H1 (cell line): ENCODE measurements at regions not wholly inside any gene's neighbourhood (a gene's known extent, or its start where the extent isn't known, plus 50 kb on each side); places are given as distances from the start of the nearest gene placed in this dataset.

Experiments
- CTCF ChIA-PET: fragments of 300-600 bp; sonication (Branson Sonifier 250); formaldehyde crosslinking; loops from one replicate; lab custom pipeline; 2021; ENCODE audit not compliant: partially characterized antibody; lab: Charles Lee
- POLR2A ChIA-PET: fragments of 300-600 bp; sonication (Branson Sonifier 250); formaldehyde crosslinking; loops from one replicate; lab custom pipeline; 2021; ENCODE audit warnings: inconsistent platforms; ENCODE audit not compliant: partially characterized antibody; lab: Charles Lee
- DNase-seq, 2 experiments: peaks; one replicate each; pipeline versions ENCODE4 v3.0.0 to v3.0.0-alpha.2; 2010 to 2022; ENCODE audit warnings: low spot score in 2 of 2, low read depth in 1 of 2, mixed read lengths in 1 of 2
- FAIRE-seq: peaks from 2 replicates; lab custom pipeline; 2011; peaks lifted over from hg19 to GRCh38; lab: Jason Lieb, UNC
- H2AFZ ChIP-seq: 2 replicates; pipeline ENCODE4 v1.8.1; 2012; ENCODE audit warnings: low read length, inconsistent platforms
- H2AK5ac ChIP-seq: 2 replicates; pipeline ENCODE4 v1.6.1; 2013; ENCODE audit warnings: low read depth, low read length
- H2BK120ac ChIP-seq: replicated peaks from 2 replicates; pipeline ENCODE3; 2013; ENCODE audit warnings: low read depth, low read length, inconsistent platforms
- H2BK12ac ChIP-seq: 2 replicates; pipeline ENCODE4 v1.6.1; 2013; ENCODE audit warnings: low read depth, low read length
- H2BK15ac ChIP-seq: 2 replicates; pipeline ENCODE4 v1.6.1; 2013; ENCODE audit warnings: low read length
- H2BK20ac ChIP-seq: 2 replicates; pipeline ENCODE4 v1.6.1; 2013; ENCODE audit warnings: low read length
- H2BK5ac ChIP-seq: 2 replicates; pipeline ENCODE4 v1.6.1; 2013; ENCODE audit warnings: low read depth, low read length
- H3K14ac ChIP-seq: 2 replicates; pipeline ENCODE4 v1.6.1; 2013; ENCODE audit warnings: inconsistent platforms; ENCODE audit not compliant: insufficient read length
- H3K18ac ChIP-seq: 2 replicates; pipeline ENCODE4 v1.6.1; 2013; ENCODE audit warnings: low read length; ENCODE audit errors: extremely low read depth
- H3K23ac ChIP-seq: 2 replicates; pipeline ENCODE4 v1.6.1; 2013; ENCODE audit warnings: inconsistent platforms; ENCODE audit not compliant: insufficient read length
- H3K23me2 ChIP-seq: 2 replicates; pipeline ENCODE4 v1.6.1; 2013; ENCODE audit warnings: low read depth, low read length
- H3K27ac ChIP-seq: 2 replicates; pipeline ENCODE4 v1.6.1; 2011; ENCODE audit warnings: low read depth, low read length, inconsistent platforms
- H3K27me3 ChIP-seq, 4 experiments: replicated peaks in 1 of 4; 1 replicate in 1 of 4; 2 replicates in 3 of 4; pipeline versions ENCODE4 v1.6.1 to v1.8.1; 2011 to 2013; ENCODE audit warnings: low read length in 3 of 4, mild to moderate bottlenecking in 3 of 4, inconsistent platforms in 2 of 4, mixed read lengths in 2 of 4, moderate library complexity in 1 of 4; ENCODE audit not compliant: control insufficient read depth in 3 of 4, insufficient read depth in 3 of 4; ENCODE audit errors: extremely low read depth in 1 of 4
- H3K36me3 ChIP-seq, 4 experiments: 2 replicates each; pipeline versions ENCODE4 v1.6.1 to v1.8.1; 2011 to 2013; ENCODE audit warnings: mild to moderate bottlenecking in 4 of 4, low read length in 3 of 4, moderate library complexity in 2 of 4, control low read depth in 1 of 4, inconsistent platforms in 1 of 4; ENCODE audit not compliant: insufficient read depth in 4 of 4, control insufficient read depth in 2 of 4
- H3K4ac ChIP-seq: replicated peaks from 2 replicates; pipeline ENCODE3; 2013; ENCODE audit warnings: low read length, low read depth, mixed read lengths, inconsistent platforms; ENCODE audit not compliant: insufficient read length
- H3K4me1 ChIP-seq, 4 experiments: replicated peaks in 1 of 4; 1 replicate in 1 of 4; 2 replicates in 3 of 4; pipeline versions ENCODE4 v1.6.1 to v1.8.1; 2011 to 2013; ENCODE audit warnings: low read length in 3 of 4, inconsistent platforms in 2 of 4, mixed read lengths in 1 of 4; ENCODE audit not compliant: insufficient read depth in 4 of 4, control insufficient read depth in 3 of 4
- H3K4me2 ChIP-seq, 2 experiments: 2 replicates each; pipeline versions ENCODE4 v1.6.1 to v1.8.1; 2011 to 2013; ENCODE audit warnings: low read depth in 2 of 2, low read length in 2 of 2, control low read depth in 1 of 2, inconsistent platforms in 1 of 2, mild to moderate bottlenecking in 1 of 2; ENCODE audit not compliant: insufficient read depth in 1 of 2
- H3K4me3 ChIP-seq, 4 experiments: fragments of 200-600, 300-600 bp in 1 of 4; sonication (generic), shearing (Covaris generic), sonication (Bioruptor Twin) in 1 of 4; 2 replicates each; pipeline versions ENCODE4 v1.5.1 to v1.8.1; 2011 to 2016; ENCODE audit warnings: low read length in 4 of 4, low read depth in 3 of 4, control low read depth in 2 of 4, inconsistent platforms in 2 of 4, mild to moderate bottlenecking in 2 of 4, mixed read lengths in 1 of 4, moderate library complexity in 1 of 4; ENCODE audit not compliant: insufficient read depth in 2 of 4; ENCODE audit errors: extremely low read depth in 1 of 4
- H3K56ac ChIP-seq: replicated peaks from 2 replicates; pipeline ENCODE3; 2013; ENCODE audit warnings: low read depth, mild to moderate bottlenecking, mixed read lengths, low read length, inconsistent platforms; ENCODE audit not compliant: insufficient read length
- H3K79me1 ChIP-seq: 2 replicates; pipeline ENCODE4 v1.6.1; 2013; ENCODE audit warnings: low read depth, low read length, control low read depth
- H3K79me2 ChIP-seq, 2 experiments: 2 replicates each; pipeline versions ENCODE4 v1.6.1 to v1.8.1; 2012 to 2013; ENCODE audit warnings: low read length in 2 of 2, mild to moderate bottlenecking in 2 of 2, inconsistent platforms in 1 of 2; ENCODE audit not compliant: insufficient read depth in 2 of 2, control insufficient read depth in 1 of 2
- H3K9ac ChIP-seq, 4 experiments: replicated peaks in 1 of 4; 1 replicate in 1 of 4; 2 replicates in 3 of 4; pipeline versions ENCODE4 v1.6.1 to v1.8.1; 2011 to 2013; ENCODE audit warnings: low read depth in 3 of 4, low read length in 3 of 4, control low read depth in 2 of 4, mild to moderate bottlenecking in 2 of 4, moderate library complexity in 2 of 4, inconsistent platforms in 1 of 4; ENCODE audit errors: extremely low read depth in 1 of 4
- H3K9me3 ChIP-seq, 2 experiments: 2 replicates each; pipeline versions ENCODE4 v1.6.1 to v1.8.1; 2012 to 2013; ENCODE audit warnings: mild to moderate bottlenecking in 2 of 2, moderate library complexity in 2 of 2, control low read depth in 1 of 2, inconsistent platforms in 1 of 2, low read depth in 1 of 2, low read length in 1 of 2, mixed read lengths in 1 of 2; ENCODE audit not compliant: insufficient read depth in 2 of 2
- H4K20me1 ChIP-seq, 2 experiments: replicated peaks in 1 of 2; 2 replicates each; pipeline versions ENCODE3 to v1.8.1; 2011 to 2013; ENCODE audit warnings: inconsistent platforms in 2 of 2, low read length in 2 of 2, mild to moderate bottlenecking in 1 of 2; ENCODE audit not compliant: insufficient read depth in 2 of 2, control insufficient read depth in 1 of 2
- H4K5ac ChIP-seq: 2 replicates; pipeline ENCODE4 v1.6.1; 2013; ENCODE audit warnings: low read length, low read depth, mixed read lengths, inconsistent platforms; ENCODE audit not compliant: insufficient read length
- H4K8ac ChIP-seq: 2 replicates; pipeline ENCODE4 v1.8.0; 2013; ENCODE audit warnings: mild to moderate bottlenecking, moderate library complexity, low read length, inconsistent platforms; ENCODE audit not compliant: insufficient read depth; ENCODE audit errors: extremely low read depth
- H4K91ac ChIP-seq: replicated peaks from 2 replicates; pipeline ENCODE3; 2013; ENCODE audit warnings: low read length, mixed read lengths, inconsistent platforms; ENCODE audit not compliant: insufficient read length
- ATF2 ChIP-seq: IDR thresholded peaks from 2 replicates; pipeline ENCODE4 v1.6.1; 2012; ENCODE audit warnings: low read length, inconsistent platforms
- BCL11A ChIP-seq, 2 experiments: IDR thresholded peaks; one replicate each; pipeline ENCODE4 v1.6.1; 2011; ENCODE audit warnings: low read depth in 2 of 2, low read length in 2 of 2, mild to moderate bottlenecking in 2 of 2
- WGBS, 2 experiments: shearing (Covaris generic) in 1 of 2; methylation state at CpG; one replicate each; pipeline versions ENCODE4 v1.1.6 to v1.1.7; 2013 to 2015; ENCODE audit warnings: low lambda C conversion rate in 2 of 2, mixed read lengths in 2 of 2, inconsistent platforms in 1 of 2, low coverage in 1 of 2, missing lambda C conversion rate in 1 of 2; ENCODE audit not compliant: insufficient replicate concordance in 2 of 2, insufficient coverage in 1 of 2, insufficient read length in 1 of 2; ENCODE audit errors: extremely low coverage in 1 of 2, missing lambda C conversion rate in 1 of 2; 5-methylcytosine and 5-hydroxymethylcytosine counted together

GRCh38 chr5:60376860-60377259 lies 323.1 kb downstream of the DEPDC1B start:
- H3K4ac ChIP-seq = no peak overlapping the region

More at GRCh38 chr5:60376860-60377259, 323.1 kb downstream of the DEPDC1B start:
- H3K23ac ChIP-seq = no peak overlapping the region
- H2BK15ac ChIP-seq = no peak overlapping the region
- FAIRE-seq = no peak
- H2AFZ ChIP-seq = no peak overlapping the region
- DNase-seq = no peak
- no peak for TF ChIP-seq ATF2
- TF ChIP-seq BCL11A (IDR thresholded peaks at IDR 0.05; ENCODE audit: low read depth in 2 of 2, low read length in 2 of 2) = no peak
- no peak overlapping the region for H3K9ac ChIP-seq
- no peaks in the 10 kb centered on the region for H3K9me3 ChIP-seq
- H3K27ac ChIP-seq = no peak overlapping the region
- H4K5ac ChIP-seq = no peak overlapping the region
- no peaks in the 10 kb centered on the region for H4K20me1 ChIP-seq
- no peaks in the 10 kb centered on the region for H3K79me2 ChIP-seq
- H2BK5ac ChIP-seq = no peak overlapping the region
- H3K4me2 ChIP-seq = no peak overlapping the region
- no peaks in the 10 kb centered on the region for H3K27me3 ChIP-seq
- H2BK120ac ChIP-seq = no peak overlapping the region
- H2AK5ac ChIP-seq = no peak overlapping the region
- H3K14ac ChIP-seq = no peak overlapping the region
- H2BK20ac ChIP-seq = no peak overlapping the region
- ChIA-PET CTCF (interaction anchor here (1.4 to 2.8 kb wide), 3 partner anchors 19 to 90 kb away, joined by 5 to 8 read pairs (median 7); no protein-coding TSS in a partner anchor), POLR2A (no interaction called here)
- H3K36me3 ChIP-seq = no peaks in the 10 kb centered on the region
- H2BK12ac ChIP-seq = no peak overlapping the region
- no peaks in the 10 kb centered on the region for H3K23me2 ChIP-seq
- H3K4me3 ChIP-seq = no peak overlapping the region
- WGBS, 2 experiments = 87% methylated on average over 4 of the region's 4 CpGs; no CpG with 5 or more reads in 1 of the 2 experiments
- H3K4me1 ChIP-seq = no peaks in the 10 kb centered on the region
- H4K8ac ChIP-seq = no peak overlapping the region
- no peak overlapping the region for H3K56ac ChIP-seq
- no peak overlapping the region for H3K18ac ChIP-seq
- H4K91ac ChIP-seq = no peak overlapping the region
- no peaks in the 10 kb centered on the region for H3K79me1 ChIP-seq
